OCI-LY1 (cell line): ENCODE measurements at regions not wholly inside any gene's neighbourhood (a gene's known extent, or its start where the extent isn't known, plus 50 kb on each side); places are given as distances from the start of the nearest gene placed in this dataset.
"Not testable (repeated sequence)": the region's sequence is repeated elsewhere in the genome, so short reads cannot be mapped to it uniquely, and the experiment has no call there.

Source experiments
- H2AFZ ChIP-seq: fragments of 200-600 bp; sonication (generic), shearing (Covaris generic); 2 replicates; pipeline ENCODE4 v1.6.0; 2014; ENCODE audit warnings: antibody characterized with exemption, mild to moderate bottlenecking, low read length
- H3F3A ChIP-seq: fragments of 200-600 bp; sonication (generic), shearing (Covaris generic); 2 replicates; pipeline ENCODE4 v1.6.0; 2014; ENCODE audit warnings: mild to moderate bottlenecking, antibody characterized with exemption, low read length, moderate library complexity; ENCODE audit not compliant: insufficient read depth
- H3K27ac ChIP-seq: fragments of 200-600 bp; sonication (generic); 2 replicates; pipeline ENCODE4 v1.5.1; 2014; ENCODE audit warnings: low read length, mixed run types, mild to moderate bottlenecking, low read depth; ENCODE audit not compliant: poor library complexity, severe bottlenecking
- H3K27me3 ChIP-seq: fragments of 200-600 bp; sonication (generic); 2 replicates; pipeline ENCODE4 v1.6.0; 2014; ENCODE audit warnings: antibody characterized with exemption, mild to moderate bottlenecking, low read length, moderate library complexity; ENCODE audit not compliant: insufficient read depth
- H3K36me3 ChIP-seq: fragments of 200-600 bp; sonication (generic); 2 replicates; pipeline ENCODE4 v1.6.1; 2014; ENCODE audit warnings: mild to moderate bottlenecking, antibody characterized with exemption, low read length, moderate library complexity, mixed read lengths; ENCODE audit not compliant: insufficient read depth
- H3K4me1 ChIP-seq: fragments of 200-600 bp; sonication (generic); 2 replicates; pipeline ENCODE4 v1.5.1; 2014; ENCODE audit warnings: mild to moderate bottlenecking, low read length, moderate library complexity; ENCODE audit not compliant: insufficient read depth, severe bottlenecking
- H3K4me2 ChIP-seq: fragments of 200-600 bp; sonication (generic), shearing (Covaris generic); 2 replicates; pipeline ENCODE4 v1.6.1; 2014; ENCODE audit warnings: low read length
- H3K4me3 ChIP-seq: fragments of 200-600 bp; sonication (generic); 2 replicates; pipeline ENCODE4 v1.5.1; 2014; ENCODE audit warnings: low read length, low read depth, mild to moderate bottlenecking, mixed read lengths; ENCODE audit not compliant: poor library complexity, severe bottlenecking
- H3K79me2 ChIP-seq: fragments of 200-600 bp; shearing (Covaris generic); 2 replicates; pipeline ENCODE4 v1.6.1; 2016; ENCODE audit warnings: mixed run types, low read length, mixed read lengths; ENCODE audit not compliant: insufficient read depth
- H3K9ac ChIP-seq: fragments of 200-600 bp; sonication (generic), shearing (Covaris generic); 2 replicates; pipeline ENCODE4 v1.6.1; 2014; ENCODE audit warnings: mild to moderate bottlenecking, low read length, mixed read lengths
- H3K9me2 ChIP-seq: fragments of 200-600 bp; sonication (generic), shearing (Covaris generic); 2 replicates; pipeline ENCODE4 v1.6.1; 2014; ENCODE audit warnings: low read depth, mild to moderate bottlenecking, low read length, mixed read lengths
- H3K9me3 ChIP-seq: fragments of 200-600 bp; shearing (Covaris generic); 2 replicates; pipeline ENCODE4 v1.6.1; 2014; ENCODE audit warnings: low read length, mixed read lengths
- H4K20me1 ChIP-seq: fragments of 200-600 bp; sonication (generic), shearing (Covaris generic); 2 replicates; pipeline ENCODE4 v1.6.0; 2016; ENCODE audit warnings: mild to moderate bottlenecking, low read length; ENCODE audit not compliant: insufficient read depth
- CTCF ChIP-seq: fragments of 200-600 bp; sonication (generic), shearing (Covaris generic); IDR thresholded peaks from 2 replicates; pipeline ENCODE4 v1.5.1; 2017; ENCODE audit warnings: mild to moderate bottlenecking, antibody characterized with exemption, low read length, moderate library complexity, mixed read lengths
- EZH2 ChIP-seq: fragments of 200-600 bp; sonication (generic), shearing (Covaris generic); IDR thresholded peaks from 2 replicates; pipeline ENCODE4 v1.8.0; 2017; ENCODE audit warnings: borderline replicate concordance, mixed run types, mild to moderate bottlenecking, antibody characterized with exemption, low read length, moderate library complexity, mixed read lengths

- Histone ChIP-seq H3K27ac (no peak overlapping the region), H3K9ac (no peak overlapping the region), H3K4me3 (no peak overlapping the region), H3K9me2 (no peaks in the 10 kb centered on the region), H3K79me2 (no peaks in the 10 kb centered on the region), H3K4me2 (no peak overlapping the region), H3K4me1 (no peaks in the 10 kb centered on the region), H2AFZ (no peak overlapping the region), H3K36me3 (no peaks in the 10 kb centered on the region), H3K27me3 (no peaks in the 10 kb centered on the region), H4K20me1 (no peaks in the 10 kb centered on the region), H3F3A (no peaks in the 10 kb centered on the region), H3K9me3 (no peaks in the 10 kb centered on the region)
- no peak for TF ChIP-seq EZH2
- no peak for TF ChIP-seq CTCF
Measured at GRCh38 chr1:166628259-166628658, 211.0 kb upstream of the POGK start.

- Histone ChIP-seq H3K4me3 (no peak overlapping the region), H3F3A (no peaks in the 10 kb centered on the region), H3K4me1 (no peaks in the 10 kb centered on the region), H3K27ac (no peak overlapping the region), H4K20me1 (no peaks in the 10 kb centered on the region), H3K9me3 (no peaks in the 10 kb centered on the region), H2AFZ (no peak overlapping the region), H3K9me2 (no peaks in the 10 kb centered on the region), H3K4me2 (no peak overlapping the region), H3K27me3 (no peaks in the 10 kb centered on the region), H3K79me2 (no peaks in the 10 kb centered on the region), H3K9ac (no peak overlapping the region), H3K36me3 (no peaks in the 10 kb centered on the region)
- TF ChIP-seq EZH2: no peak
Measured at GRCh38 chr1:166629946-166630345, 209.3 kb upstream of the POGK start.

- Histone ChIP-seq H3K27me3 (no peaks in the 10 kb centered on the region), H3K9ac (no peak overlapping the region), H3K4me2 (no peak overlapping the region), H3K9me2 (no peaks in the 10 kb centered on the region), H3K36me3 (no peaks in the 10 kb centered on the region), H3K4me1 (no peaks in the 10 kb centered on the region), H3K27ac (no peak overlapping the region), H3K9me3 (no peaks in the 10 kb centered on the region), H3K4me3 (no peak overlapping the region), H2AFZ (no peak overlapping the region), H3K79me2 (no peaks in the 10 kb centered on the region), H3F3A (no peaks in the 10 kb centered on the region), H4K20me1 (no peaks in the 10 kb centered on the region)
- TF ChIP-seq CTCF (no peak), EZH2 (no peak)
Measured at GRCh38 chr1:166630369-166630768, 208.9 kb upstream of the POGK start.

- no peak overlapping the region for H3K9ac ChIP-seq
- H3K4me1 ChIP-seq: no peaks in the 10 kb centered on the region
- no peak overlapping the region for H2AFZ ChIP-seq
- no peak overlapping the region for H3K4me2 ChIP-seq
- no peaks in the 10 kb centered on the region for H3K36me3 ChIP-seq
- H3K9me3 ChIP-seq: no peaks in the 10 kb centered on the region
- H3K79me2 ChIP-seq: no peaks in the 10 kb centered on the region
- H3K4me3 ChIP-seq: no peak overlapping the region
- H3K9me2 ChIP-seq: no peaks in the 10 kb centered on the region
- no peaks in the 10 kb centered on the region for H3F3A ChIP-seq
- TF ChIP-seq EZH2: no peak
- no peak for TF ChIP-seq CTCF
- H4K20me1 ChIP-seq: no peaks in the 10 kb centered on the region
- no peak overlapping the region for H3K27ac ChIP-seq
- H3K27me3 ChIP-seq: no peaks in the 10 kb centered on the region
Measured at GRCh38 chr1:166638137-166638536, 201.1 kb upstream of the POGK start.

GRCh38 chr1:166657228-166657627, 182.0 kb upstream of the POGK start:
- H3K27me3 ChIP-seq, H4K20me1 ChIP-seq, H2AFZ ChIP-seq, H3K9me2 ChIP-seq, H3F3A ChIP-seq, H3K9ac ChIP-seq, H3K79me2 ChIP-seq, H3K27ac ChIP-seq, H3K4me3 ChIP-seq, H3K36me3 ChIP-seq, H3K9me3 ChIP-seq, H3K4me1 ChIP-seq, H3K4me2 ChIP-seq: not testable (repeated sequence)

GRCh38 chr1:166666790-166667189, 172.5 kb upstream of the POGK start:
- H3K4me3 ChIP-seq, H4K20me1 ChIP-seq, H3K79me2 ChIP-seq, H2AFZ ChIP-seq, H3K4me1 ChIP-seq, H3K4me2 ChIP-seq, H3F3A ChIP-seq, H3K9me3 ChIP-seq, H3K9ac ChIP-seq, H3K36me3 ChIP-seq, H3K27me3 ChIP-seq, H3K27ac ChIP-seq, H3K9me2 ChIP-seq: not testable (repeated sequence)
